GM21529 (cell line): ENCODE measurements at regions not wholly inside any gene's neighbourhood (a gene's known extent, or its start where the extent isn't known, plus 50 kb on each side); places are given as distances from the start of the nearest gene placed in this dataset.

Experiments used
- ATAC-seq: cut with Tn5 transposase; IDR thresholded peaks from one replicate; pipeline ENCODE4 v1.9.1; 2021; ENCODE audit not compliant: unreplicated experiment

DNA sequence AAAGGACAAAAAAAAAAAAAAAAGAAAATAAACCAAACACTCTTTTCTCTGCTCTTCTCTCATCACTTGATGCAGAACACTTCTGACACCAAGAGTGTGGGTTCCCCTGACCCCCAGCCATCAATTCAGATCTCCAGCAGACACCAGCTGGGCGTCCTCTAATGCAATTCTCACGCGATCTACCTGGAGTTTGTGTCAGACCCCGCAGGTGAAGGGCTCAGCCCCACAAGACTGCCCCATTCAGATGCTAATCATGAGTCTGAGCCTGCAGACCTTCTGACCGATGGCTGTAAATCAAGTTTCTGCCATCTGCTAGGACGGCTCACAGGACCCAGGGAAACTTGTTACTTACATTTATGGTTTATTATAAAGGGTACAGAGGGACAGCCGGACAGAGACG lies 133.6 kb upstream of the C1orf174 start:
- no peak for ATAC-seq

DNA sequence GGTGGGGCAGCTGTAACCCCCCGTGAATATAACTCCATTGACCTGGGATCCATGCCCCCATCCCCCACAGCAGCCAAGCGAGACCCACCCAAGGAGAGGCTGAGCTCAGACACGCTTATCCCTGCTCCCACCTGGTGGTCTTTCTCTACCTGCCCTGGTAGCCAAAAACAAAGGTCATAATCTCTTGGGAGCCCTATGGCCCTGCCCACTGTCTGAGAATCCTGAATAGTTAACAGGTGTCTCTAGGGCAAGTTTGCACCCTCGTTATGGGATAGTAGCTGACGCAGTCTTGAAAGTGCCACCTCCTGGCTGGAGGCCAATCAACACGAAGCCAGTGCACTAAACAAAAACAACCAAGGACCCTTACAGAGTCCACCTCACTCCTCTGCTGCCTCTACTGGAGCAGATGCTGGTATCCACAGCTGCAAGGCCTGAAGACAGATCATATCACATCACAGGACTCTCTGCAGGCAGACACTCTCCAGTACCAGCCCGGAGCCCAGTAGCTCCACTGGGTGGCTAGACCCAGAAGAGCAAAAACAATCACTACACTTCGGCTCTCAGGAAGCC lies 134.3 kb upstream of the C1orf174 start:
- no peak for ATAC-seq

DNA sequence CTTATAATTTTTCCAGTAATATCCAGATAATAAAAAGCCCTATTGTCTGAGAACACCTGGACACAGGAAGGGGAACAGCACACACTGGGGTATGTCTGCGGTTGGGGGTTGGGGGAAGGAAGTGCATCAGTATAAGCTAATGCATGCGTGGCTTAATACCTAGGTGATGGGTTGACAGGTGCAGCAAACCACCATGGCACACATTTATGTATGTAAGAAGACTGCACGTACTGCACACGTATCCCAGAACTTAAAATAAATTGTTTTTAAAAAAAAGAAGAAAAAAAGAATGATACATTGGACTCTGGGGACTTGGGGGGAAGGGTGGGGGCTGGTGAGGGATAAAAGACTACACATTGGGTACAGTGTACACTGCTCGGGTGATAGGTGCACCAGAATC lies 144.9 kb upstream of the C1orf174 start:
- ATAC-seq, result no peak

DNA sequence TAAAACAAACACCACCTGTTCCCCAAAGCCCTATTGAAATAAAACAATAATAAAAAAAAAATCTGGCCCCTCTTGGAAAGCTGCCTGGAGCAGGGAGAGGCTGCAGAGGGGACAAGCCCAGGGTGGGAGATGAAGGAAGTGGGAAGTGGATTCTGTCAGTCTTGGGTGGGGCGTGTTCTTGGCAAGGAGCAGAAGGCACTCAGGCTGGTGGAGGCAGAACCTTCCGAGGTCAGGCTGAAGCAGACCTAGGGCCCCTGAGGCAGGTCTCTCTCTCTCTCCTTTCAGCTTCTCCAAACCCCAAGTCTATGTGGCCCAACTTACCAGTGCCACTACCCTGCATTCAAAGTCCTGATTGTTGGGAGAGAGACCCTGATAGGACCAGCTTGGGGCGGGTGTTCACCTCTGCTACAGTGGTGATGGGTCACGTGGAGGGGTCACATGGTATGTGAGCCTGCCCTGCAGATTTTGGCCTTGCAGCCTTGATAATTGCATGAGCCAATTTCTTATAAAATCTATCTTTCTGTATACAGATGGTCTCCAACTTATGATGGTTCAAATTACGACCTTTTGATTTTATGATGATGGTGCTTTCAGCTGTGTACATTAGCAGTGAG lies 145.4 kb upstream of the C1orf174 start:
- no peak for ATAC-seq

DNA sequence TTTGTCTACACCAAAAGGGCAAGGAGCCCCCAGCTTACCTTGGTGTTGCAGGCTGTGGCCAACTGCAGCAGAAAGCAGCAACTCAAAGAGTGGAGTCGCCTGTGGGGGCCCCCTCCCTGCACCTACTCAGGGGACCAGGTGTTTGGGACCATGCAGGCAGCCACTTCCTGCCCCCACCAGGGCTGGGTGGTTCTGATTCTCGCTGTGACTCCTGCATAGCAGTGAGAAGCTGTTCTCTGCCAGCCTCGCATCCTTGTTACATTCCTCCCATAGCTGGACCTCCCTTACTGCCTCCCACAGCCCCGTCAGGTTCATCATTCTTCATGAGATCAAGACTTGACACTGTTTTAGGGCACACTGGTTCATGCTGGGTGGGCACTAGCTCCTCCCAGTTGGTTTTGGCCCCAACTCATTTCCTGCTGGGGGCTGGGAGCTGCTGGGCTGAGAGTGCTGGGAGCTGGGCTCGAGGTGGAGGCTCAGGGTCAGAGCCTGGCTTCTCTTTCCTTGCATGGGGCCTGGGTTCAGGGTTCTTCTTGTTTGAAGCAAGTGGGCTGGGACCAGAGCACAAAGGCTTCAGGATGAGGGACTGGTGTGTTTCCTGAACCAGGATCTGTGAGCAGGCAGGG lies 146.9 kb upstream of the C1orf174 start:
- no peak for ATAC-seq

DNA sequence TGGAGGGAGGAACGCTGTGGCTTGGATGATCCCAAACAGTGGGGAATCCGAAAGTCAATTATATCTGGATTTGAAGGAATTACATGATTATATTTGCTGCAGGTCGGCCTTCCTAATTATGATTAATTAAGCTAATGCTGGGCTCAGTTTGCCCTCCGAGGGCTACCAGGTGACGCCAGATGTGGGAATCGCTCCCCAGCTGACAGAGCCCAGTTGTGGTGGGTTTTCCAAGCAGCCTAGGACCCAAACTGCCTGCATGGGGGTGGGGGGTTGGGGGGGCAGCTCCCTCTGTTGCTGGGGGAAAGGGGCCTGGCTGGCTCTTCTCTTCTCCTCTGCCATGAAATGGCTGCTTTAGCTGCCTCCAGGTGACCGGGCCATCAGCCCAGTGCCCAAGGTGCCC lies 147.6 kb upstream of the C1orf174 start:
- no peak for ATAC-seq

DNA sequence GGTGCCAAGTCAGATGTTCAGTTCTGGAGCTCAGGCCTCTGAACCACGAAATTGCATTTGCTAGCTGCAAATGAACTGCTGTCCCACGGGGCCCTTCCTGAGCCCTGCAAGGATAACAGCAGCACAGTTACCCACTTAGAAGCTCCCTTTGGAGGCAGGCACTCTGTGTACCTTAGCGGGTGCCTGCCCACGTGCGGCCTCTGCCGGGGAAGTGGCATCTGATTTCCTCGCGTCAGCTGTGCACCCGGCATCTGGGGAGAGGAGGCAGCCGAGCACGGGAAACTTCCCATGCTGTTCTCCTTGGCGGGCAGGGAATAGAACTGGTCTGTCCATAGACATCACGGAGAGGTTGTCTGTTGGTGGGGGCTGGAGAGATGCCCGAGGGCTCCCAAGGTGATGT lies 148.0 kb upstream of the C1orf174 start:
- ATAC-seq, result no peak

DNA sequence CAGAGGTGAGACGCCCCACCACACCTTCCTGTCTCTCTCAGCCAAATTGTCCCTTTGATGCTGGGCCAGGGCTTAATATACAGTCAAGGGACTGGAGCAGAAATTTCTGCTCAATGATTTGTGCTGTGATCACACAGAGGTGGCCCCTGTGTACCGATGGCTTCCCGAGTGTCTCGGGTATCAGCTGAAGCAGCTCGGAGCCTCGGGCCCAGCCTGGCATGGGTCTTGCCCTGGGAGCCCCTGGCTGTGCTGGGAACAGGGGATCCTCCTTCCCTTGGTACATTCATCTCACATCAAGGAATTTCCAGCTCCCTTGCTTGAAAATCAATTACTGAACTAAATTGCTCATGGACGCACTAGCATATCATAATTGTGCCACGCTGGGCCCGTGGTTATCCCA lies 148.8 kb upstream of the C1orf174 start:
- ATAC-seq, result no peak

DNA sequence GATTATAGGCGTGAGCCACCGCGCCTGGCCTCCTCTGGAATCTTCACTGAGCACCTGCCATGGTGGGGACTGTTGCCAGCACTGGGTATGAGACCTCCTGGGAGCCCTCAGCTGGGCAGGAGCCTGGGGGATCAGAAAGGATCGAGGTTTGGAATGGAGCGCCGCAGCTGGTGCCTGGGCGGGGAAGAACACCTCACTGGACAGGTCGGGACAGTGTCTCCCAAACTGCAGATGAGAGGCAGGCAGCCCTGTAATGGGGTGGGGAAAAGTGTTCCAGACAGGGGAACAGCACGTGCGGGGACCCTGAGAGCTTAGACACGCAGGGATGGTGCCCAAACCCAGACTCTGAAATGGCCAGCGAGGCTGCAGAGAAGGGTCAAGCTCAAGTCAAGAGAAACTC lies 150.9 kb upstream of the C1orf174 start:
- no peak for ATAC-seq

DNA sequence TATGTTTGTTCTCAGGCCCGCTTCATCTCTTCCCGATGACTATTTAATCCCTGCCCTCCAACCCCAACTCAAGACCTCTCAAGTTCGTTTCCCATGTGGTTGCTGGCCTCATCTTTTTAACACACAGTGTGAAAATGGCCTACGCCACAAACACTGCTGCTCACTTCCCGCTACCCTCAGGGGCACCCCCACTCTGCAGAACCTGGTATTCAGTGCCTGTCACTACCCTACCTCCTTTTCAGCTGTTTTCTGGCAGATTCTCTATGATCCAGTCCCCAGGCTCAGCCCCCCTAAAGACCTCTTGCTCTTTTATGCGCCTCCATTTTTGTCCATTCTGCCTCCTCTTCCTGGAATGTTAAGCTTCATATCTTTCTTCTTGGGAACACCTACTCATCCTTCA lies 152.6 kb upstream of the C1orf174 start:
- ATAC-seq, result no peak

DNA sequence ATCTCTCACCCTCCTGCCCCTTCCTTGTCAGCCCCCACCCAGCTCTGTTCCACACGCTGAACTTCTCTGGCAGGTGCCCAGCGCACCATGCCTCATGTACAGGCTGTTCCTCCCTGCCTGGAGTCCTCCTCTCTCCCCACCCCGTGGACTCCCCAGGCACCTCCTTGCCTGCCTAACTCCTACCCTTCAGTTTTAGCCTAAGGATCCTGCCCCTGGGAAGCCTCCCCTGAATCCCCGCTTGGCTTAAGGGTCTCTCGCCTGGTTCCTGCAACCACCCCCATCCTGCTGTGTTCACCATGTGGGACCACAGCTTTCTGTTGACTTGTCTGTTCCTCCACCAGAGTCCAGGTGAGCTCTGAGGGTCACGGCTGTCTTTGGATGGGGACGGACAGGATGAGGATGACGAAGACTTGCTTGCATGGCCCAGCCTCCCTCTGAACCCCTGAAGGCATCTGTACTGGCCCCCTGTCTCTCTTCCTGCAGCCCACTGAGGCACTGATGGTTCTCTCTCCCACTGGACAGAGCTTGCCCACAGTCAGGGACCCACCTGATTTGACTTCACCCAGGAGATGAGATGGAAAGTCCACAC lies 153.2 kb upstream of the C1orf174 start:
- ATAC-seq, result no peak

DNA sequence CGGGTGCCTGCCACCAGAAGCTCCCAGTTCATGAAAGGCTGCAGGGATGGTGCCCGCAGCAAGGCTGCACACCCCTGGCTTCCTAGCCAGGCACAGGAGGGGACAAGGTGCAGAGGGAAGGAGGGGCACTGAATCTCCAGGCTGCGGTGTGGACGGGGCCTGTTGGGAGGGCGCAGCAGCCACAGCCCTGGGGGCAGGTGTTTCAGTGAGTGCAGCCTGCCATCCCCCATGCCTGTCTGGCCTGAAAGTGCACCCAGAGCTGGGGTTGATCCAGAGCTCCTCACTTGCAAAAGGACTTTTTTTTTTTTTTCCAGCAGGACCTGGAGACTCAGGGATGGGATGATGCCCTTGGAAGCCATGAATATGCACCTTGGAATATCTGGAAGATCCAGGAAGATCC lies 153.7 kb upstream of the C1orf174 start:
- ATAC-seq, result no peak

DNA sequence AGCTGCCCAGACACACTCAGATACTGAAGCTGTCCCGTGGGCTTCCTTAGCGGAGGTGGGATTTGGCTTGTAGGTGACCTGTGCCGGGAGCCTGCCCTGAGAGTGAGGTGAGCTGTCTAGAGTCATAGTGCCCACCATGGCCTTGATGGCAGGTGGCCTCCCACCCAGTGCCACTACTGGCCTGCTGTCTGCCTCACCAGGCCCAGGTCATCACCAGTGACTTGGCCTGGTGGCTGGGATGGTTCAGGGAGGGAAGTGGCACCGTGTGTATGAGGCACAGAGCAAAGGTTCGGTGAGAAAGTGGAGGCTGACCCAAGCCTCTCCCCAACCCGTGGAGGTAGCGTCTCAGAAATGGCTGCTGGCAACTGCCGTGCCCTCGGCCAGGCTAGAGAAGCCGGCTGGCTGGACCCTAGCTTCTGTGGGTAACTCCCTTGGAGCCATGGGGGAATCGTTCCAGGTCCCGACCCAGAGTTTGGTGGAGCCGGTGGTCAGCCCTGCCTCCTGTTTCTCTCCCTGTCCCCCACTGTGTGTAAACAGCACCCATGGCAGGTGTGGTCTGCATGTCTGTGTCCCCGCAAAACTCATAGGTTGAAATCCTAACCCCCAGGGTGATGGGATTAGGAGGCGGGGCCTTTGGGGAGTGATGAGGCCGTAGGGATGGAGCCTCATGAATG lies 155.4 kb upstream of the C1orf174 start:
- no peak for ATAC-seq

DNA sequence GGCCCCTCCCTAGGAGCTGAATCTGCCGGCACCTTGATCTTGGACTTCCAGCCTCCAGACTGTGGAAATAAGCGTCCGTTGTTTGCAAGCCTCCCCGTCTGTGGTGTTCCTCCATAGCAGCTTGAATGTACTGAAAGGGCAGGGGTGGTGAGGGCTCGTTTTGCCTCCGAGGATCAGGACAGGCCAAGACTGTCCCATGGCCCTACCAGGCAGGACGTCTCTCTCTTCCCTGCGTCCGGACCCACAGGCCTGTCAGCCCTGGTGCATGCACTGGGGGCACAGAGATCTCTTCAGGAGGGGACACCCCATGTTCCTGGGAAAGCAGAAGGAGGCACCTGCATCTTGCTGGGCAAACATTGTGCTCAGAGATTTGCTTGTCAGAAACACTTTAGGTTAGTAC lies 156.3 kb upstream of the C1orf174 start:
- no peak for ATAC-seq

DNA sequence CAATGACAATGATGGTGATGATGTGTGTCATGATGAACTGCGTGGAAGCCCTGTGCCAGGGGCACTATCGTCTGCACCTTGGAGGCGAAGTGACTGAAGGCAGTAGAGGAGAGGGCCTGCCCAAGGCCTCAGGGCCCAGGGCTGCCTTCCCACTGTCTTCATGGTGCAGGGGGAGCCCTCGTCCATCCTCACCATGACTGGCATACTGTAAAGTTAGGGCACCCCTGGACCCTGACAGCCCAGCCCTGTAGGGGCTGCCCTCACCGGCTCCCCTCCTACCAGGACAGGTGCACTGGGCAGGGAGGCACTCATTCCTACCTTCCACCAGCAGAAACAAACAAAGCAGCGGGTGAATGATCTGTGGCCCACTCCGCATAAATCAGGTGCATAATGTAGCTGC lies 156.9 kb upstream of the C1orf174 start:
- no peak for ATAC-seq

DNA sequence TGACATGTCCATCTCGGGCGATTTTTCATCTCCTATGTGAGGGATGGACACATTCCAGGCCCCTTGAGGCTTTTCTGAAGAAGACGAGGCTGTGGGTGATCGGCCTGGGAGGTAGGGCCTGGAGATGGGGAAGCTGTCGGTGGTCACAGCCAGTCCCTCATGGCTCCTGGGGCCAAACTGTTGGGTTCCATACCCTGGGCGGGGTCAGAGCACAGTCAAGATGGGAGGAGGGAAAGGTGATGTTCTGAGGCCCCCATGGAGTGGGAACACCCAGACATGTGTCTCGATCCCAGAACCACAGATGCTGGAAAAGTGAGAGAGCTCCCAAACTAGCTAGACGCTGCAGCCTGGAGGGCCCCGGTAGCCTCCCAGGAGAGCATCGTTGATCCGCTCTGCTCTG lies 157.5 kb upstream of the C1orf174 start:
- no peak for ATAC-seq

DNA sequence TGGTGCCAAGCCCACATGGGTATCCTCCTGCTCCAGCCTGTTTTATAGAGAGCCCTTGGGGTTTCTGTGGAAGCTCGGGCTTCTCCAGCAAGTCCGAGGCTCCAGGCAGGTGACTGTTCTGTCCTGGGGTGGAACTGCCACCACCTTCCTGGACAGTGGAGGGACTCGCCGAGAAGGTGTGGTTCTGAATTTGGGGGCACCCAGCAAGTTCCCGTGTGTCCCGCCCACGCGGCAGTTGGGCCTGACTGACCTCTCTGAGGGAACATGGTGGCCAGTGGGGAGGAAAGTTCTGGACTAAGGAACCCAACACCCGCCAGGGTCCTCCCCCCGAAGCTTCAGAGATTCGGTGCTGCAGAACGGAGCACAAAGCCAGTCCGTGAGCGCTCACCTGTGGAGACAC lies 158.1 kb upstream of the C1orf174 start:
- no peak for ATAC-seq

DNA sequence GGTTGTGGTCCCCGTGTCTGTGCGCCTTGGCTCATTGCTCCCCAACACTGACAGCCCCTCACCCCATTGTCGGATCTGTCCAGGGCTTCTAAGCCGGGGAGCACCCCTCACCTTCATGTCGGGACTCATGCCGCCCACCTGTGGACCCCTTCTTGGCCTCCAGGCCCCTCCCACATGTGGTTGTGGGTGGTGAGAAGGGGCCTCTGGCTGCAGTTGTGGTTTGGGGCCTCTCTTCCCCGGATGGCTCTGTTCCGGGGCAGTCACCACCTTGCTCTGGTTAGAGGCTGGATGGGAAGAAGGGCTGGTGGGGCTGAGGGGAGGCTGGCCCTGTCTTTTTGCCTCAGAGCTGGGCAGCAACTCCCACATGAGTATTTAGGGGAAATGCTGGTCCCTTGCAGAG lies 158.6 kb upstream of the C1orf174 start:
- no peak for ATAC-seq

DNA sequence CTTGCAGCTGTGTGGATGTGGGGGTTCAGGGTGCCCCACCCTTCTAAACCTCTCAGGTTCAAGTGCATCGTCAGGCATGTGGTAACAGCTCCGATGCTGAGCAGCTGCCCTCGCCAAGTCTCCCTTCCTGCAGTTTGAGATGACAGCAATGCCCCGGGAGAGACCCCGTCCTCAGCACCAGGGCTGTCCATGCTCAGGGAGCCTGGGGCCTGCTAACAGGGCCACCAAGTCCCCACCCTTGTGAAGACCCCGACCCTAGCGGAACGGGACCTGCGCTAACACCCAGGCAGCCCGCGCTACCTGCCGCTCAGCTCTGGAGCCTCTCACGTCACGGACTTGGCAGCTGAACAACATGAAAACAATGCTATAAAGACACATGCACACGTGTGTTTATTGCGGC lies 159.2 kb upstream of the C1orf174 start:
- no peak for ATAC-seq

DNA sequence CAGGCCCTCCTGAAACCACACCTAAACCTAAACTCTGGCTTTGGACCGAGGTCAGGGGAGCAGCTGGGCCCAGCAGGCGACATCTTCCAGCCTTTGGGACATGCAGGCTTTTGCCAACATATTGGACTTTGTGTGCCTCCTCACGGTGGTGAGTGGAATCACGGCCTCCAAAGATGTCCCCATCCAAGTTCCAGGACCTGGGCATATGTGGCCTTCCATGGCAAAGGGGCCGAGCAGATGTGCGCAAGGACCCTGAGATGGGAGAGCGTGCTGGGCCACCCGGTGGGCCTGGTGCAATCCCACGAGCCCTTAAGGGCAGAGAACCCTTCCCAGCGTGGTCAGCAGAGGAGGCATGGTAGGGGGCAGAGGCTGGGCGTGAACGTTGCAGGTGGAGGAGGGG lies 160.8 kb upstream of the C1orf174 start:
- no peak for ATAC-seq

DNA sequence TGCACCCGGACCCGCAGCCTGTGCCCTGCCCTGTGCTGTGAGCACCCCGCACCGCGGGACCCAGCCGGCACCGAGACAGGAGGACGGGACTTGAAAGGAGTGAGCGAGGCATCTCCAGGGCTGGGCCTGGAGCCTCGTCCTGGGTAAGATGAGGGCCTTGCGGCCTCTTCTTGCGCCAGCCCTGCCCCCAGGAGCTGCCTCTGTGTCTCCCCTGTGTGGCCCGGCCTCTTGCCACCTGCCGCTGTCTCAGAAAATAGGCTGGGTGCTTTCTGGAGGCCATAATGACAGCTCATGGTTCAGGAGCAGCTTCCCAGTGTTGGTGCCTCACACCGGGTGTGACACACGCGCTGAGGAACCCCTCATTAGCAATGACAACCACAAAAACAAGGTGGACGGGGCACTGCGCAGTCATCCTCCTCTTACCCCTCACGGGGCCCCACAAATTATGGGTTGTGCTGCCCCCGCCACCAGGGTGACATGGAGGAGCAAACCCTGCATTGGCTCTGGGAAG lies 161.5 kb upstream of the C1orf174 start:
- no peak for ATAC-seq

DNA sequence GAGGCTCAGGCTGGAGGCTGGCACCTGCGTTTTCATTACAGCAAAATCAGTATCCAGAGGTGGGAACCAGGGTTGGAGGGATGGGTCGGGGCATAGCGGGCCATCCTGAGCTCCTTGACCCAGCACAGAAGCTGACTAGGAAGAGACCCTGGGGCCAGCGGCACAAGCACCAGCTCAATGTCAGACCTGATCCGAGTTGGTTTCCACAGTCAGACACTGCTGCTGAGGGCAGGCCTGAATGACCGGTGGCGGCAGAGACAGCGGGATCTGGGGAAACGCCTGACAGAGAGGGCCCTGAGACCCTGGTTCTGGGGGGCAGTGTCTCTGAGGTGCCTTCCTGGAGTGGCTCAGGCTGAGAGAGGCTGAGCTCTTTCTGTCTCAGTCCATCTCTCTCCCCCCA lies 162.0 kb upstream of the C1orf174 start:
- no peak for ATAC-seq
